Suppressor macrophage treated with lipopolysaccharide for 1 hour (primary cell): ENCODE measurements at regions not wholly inside any gene's neighbourhood (a gene's known extent, or its start where the extent isn't known, plus 50 kb on each side); places are given as distances from the start of the nearest gene placed in this dataset.

ENCODE experiments used
- DNase-seq, 3 donors: peaks; one replicate each; pipeline ENCODE4 v3.0.0-alpha.2; 2020 to 2022

DNA sequence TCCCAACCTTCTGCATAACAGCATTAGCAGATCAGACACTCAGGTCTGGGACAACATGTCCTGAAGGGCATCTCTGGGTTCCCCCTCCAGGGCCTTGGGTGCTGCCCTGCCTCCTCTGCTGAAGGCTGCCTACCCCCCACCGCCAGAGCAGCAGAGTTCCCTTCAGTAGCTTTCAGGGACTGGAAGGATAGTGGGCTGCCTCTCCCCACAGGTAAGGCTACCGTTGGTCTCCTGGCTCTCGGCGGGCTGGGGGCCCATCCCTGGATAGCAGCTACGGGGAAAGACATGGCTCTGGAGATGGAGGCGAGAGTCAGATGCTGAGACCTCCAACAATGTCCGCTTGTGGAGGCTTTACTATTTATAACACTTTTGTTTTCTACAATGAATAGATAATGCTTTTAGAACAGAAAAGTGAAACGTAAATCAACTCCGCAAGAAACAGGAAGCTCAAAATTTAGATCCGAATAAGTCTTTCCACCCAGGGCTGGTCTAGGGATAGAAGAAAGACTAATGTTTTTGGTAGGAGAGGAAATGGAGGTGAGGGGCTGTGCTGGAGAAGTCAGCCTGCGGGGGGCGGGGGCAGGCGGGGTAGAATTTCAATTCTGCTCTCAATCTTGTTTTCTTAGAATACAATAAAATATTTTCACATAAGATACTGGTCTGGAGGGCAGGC, 58.4 kb downstream of the ARL4C start:
- DNase-seq, result peak in 1 of 3 donors; percentile 24

DNA sequence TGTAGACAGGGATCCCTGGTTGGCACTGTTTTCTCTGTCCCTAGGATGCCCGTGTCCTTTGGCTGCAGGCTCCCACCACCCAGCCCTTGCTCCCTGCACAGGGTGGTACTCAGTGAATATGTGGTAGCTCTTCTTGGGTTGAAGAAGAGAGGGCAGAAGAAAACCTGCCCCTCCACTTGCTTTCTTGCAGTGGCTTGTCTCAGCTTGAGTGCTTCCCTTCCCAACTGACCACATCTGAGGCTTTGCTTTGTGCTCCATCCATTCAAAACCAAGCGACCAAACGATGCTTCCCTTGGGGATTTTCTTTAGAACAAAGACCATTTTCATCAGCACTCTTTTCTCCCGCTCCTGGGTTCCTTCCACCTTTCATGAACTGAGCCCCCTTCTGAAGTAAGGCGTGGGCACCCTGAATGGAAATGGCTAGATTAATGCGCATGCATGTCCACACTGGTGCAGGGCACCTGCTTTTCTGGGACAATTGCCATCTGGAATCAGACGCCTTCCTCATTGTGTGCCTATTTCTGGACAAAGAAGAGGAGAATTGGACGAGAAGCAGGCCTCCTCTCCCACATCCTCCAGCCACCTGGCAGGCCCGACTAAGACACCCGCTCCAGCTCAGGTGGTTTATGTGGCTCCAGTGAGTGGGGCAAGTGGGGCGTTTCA, 59.1 kb downstream of the ARL4C start:
- DNase-seq, result no peak

DNA sequence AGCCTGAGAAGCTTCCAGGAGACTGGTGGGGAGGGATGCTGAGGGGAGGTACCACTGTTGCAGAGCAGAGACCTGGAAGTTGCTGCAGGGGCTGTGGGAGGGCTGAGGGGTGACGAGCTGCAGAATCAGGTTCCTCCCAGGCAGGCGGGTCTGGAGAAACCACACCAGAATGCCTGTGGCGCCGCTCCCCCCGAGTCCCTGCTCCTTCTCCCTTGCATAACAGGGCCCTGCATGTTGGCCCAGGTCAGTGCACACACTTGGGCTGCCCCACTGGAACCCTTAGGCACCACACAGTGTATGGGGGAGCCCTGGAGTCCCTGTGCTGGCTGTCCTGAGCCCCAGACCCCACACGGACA, 60.4 kb downstream of the ARL4C start:
- no peak for DNase-seq

DNA sequence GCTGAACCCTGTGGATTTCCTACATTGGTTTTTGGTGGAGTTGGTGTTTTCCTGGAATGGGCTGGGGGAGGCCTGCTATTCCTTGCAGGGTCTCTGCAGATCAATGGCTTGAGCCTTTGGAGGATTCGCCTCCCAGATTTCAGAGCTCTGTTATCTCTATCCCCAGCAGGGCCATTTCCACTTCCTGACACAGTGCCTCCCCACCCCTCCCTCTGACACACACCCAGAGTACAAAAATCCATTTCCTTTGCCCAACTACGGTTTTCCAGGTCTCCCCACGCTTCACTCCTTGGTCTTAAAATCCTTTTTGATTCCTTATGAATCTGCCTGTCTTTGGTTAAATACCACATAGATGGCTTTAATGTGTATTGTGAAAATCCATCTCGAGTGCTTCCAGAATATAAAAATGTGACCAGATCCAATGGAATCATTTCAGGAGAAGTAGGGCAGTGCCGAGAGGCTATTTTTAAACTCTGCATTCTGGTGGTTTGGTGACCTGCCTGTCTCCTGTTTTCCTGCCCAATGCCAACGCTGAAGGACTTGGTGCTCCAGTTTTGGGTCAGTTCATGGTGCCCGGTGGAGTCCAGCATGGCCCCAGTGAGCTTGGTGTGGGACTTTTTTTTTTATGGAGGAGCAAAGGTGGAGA, 60.9 kb downstream of the ARL4C start:
- no peak for DNase-seq

DNA sequence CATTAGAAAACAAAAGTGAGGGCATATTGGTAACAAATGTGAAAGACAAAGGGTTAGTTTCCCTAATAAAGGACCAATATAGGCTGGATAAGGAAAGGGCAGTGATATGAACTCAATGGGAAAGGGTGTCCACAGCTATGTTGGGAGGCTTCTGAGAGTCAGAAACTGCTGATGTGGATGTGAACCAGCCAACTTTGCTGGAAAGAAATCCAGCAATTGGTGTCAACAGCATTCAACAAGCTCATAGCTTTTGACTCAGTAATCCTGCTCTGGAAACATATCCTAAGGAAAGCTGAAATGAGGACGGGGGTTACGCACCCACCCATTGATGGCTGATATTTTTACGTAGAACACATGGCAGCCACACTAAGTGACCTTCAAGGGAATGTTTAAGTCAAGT, 63.7 kb downstream of the ARL4C start:
- no peak for DNase-seq

DNA sequence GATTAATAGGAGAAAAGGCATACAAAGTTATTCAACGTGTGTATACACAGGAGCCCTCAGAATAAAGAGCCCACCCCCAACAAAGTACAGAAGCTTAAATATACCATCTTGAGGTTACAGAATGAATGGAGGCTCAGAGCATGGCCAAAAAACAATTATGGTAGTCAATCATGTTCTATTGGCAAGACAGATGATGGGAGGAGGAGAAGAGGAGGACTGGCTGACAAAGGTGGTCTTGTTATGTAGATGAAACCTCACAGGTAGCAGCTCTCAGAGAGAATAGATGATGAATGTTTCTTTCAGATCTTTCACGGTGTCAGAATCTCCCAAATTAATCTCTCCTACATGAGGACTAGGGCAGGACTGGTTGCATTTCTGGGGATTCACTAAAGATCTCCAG, 66.0 kb downstream of the ARL4C start:
- DNase-seq, result no peak

DNA sequence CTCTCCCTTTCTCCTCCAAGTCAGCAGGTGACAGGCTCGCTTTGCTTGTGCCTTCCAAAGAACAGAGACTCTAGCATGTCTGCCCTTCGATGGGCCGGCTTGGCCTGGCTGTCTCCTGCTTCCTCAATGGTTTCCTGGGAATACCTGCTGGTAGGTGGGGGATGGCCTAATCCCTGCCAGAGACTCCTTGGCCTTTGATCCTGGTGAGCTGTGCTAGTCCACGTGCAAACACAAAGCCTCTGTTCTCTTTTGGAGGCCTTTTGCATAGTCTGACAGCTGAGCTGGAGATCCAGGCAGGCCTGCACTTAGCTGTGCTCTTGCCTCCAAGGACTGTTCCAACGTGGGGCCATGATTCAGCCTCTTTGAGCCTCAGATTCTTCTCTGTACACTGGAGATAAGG, 67.6 kb downstream of the ARL4C start:
- DNase-seq, result no peak

DNA sequence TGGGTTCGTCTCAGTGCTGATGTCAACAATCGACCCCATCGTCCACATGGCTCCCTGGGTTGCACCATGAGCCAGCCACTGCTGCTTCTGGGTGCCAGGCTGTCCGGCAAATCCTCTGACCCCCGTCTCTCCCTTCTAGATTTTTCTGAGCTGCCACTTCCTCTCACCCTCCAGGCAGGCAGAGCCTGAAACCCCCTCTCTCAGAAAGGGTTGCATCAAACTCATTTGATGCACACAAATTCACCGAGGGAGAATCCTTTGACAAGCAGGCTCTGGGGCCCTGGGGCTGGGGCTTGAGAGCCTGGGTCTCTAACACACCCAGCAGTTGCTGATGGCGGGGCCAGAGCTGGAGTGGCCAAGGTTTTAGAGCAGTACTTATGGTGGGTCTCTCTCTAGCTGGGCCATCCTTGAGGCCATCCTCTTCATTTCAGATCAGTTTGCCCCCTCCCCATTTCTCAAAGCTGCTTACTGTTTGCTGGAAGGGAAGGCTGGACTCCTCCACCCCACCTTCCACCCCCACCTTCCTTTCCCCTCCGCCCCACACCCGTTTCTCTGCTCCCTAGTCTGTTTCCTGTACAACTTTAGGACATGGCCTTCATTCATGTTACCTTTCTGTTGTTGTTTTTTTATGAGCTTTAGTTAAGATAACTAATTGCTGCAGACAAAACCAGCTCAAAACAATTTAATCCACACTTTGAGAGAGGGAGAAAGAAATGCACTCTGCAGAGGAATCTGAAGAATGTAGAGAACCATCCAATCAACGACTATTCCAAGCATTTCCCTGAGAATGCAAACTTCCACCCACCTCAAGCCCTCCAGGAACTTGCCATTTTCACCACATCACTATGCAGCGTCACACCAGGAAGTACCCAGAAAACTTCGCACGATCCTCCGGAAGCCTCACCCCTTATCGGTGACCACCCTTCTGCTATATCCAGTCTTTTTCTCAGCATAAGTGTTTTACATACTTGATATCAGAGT, 69.5 kb downstream of the ARL4C start:
- DNase-seq, result peak; percentile 33 to 54 (median 43)

DNA sequence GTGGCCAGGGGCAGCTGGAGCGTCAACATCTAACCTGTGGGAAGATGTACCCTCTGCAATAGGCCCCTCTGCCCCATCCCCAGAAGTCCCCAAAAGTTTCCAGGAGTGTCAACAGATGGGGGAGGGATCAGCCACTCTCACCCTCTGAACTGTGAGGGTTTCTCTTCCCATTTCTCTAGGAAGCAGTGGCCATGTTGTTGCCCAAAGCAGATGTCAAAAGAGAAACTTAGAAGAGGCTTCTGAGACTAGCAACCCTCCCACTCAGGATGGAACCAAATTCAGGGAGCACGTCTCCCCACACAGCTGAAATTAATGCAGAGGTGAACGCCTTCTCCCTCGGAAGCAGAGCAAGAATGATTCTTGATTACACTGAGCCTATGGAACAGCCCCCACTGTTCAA, 70.3 kb downstream of the ARL4C start:
- peak; percentile 72 to 85 (median 73) for DNase-seq

DNA sequence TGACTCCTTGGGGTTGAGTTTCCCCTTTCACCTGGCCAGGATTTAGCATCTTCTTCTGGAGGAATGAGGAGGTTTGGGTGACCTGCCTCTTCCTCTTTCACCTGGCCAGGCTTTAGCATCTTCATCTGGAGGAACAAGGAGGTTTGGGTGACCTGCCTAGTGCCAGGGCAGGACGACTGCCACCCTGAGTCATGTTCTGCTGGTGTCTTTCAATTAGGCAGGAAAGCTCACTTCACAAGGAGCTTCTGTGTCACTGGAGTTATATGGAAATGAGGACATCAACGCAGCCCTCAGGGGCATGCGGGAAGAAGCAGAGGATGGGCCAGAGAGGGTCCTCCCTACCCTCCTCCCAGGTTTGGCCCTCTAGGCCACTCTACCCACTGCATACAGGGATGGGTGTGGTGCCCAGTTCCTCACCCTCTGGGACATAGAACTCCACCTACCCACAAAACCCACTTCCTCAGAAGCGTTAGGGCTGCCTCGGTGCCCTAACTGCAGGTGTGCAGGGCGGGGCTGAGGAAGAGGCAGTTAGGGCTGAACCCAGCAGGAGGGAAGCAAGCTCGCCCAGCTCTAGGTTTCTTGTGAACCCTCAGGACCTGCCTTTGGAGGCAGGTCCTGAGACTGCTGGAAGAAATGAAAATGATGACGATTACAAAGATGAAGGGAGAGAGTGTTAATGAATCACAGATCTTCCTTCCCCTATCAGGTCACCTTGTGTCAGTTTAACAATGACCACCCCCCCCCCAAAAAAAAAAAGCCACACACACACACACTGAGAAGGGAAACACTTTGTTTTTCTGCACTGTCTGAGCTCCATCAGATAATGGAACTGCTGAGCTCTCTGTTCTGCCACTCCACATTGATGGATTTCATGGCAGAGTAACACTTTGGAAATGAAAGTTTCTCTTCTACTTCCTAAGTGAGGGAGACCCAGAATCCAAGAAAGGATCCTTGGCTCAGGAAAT, 71.0 kb downstream of the ARL4C start:
- DNase-seq, result peak; percentile 28 to 52 (median 36)

DNA sequence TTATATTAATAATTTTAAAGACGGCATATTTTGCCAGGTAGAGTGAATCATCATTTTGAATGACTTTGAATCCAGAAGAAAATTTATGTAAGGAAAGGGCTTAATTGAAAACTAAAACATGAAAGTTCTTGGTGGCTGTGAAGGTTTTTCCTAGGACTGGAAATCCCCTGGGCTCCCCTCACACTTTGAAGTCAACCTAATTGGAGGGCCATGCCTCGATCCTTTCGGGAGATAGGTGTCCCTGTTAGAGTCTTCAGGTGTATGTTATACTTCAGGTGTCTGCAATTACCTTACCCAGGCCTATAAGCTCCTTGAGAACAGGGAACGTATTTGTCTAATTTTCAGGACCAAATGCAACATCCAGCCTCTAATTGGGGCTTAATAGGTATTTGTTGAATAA, 73.0 kb downstream of the ARL4C start:
- no peak for DNase-seq

DNA sequence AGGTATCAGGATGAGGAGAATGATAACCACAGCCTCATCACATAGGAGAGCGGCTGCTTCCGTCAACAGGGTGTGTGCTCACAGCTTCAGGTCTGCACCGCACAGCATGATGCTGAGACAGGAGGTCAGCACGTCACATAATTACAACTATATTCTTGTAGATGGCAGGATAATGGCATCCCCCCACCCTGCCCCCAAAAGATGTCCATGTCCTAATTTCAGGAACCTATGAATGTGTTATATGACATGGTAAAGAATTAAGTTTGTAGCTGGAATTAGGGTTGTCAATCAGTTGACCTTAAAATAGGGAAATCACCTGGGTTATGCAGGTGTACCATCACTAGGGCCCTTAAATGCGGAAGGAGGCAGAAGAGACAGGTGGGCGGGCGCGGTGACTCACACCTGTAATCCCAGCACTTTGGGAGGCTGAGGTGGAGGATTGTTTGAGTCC, 73.9 kb downstream of the ARL4C start:
- DNase-seq, result no peak

DNA sequence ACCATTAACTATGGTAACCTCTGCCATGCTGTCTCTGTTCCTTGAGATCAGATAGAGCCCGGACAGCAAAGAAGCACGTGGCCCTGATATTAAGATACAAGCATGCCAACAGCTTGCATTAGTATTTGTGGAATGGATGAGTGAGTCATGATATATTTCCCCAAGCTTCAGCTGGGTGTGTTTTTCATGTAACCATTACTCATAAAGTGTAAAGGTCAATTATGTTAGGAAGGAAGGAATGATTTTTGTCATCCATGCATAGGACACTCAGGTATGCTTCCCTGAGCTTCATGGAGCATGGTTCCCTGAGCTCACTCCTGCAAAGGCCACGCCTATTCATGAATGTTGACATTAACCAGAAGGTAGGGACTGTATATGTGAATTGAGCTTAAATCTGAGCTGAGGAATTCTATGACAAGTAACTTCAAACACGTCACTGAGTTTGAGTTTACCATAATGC, 74.6 kb downstream of the ARL4C start:
- DNase-seq, result peak; percentile 71 to 88 (median 88)

DNA sequence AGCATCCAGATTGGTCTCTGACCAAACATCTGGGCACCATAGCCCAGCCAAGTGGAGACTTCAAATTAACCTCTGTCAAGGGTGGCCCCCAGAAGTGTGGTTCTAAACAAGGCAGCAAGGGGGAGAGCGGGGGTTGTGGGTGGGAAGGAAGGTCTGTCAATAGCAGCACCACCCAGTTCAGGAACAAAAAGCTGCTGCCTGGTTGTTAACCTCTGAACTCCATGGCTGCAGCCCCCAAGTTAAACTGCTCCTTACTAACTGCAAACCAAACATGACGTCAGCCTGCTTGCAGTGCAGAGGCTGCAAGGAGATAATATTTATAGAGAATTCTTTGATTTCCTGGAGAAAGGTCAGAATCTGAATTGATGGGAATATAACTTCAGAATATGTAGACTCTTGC, 76.5 kb downstream of the ARL4C start:
- no peak for DNase-seq

DNA sequence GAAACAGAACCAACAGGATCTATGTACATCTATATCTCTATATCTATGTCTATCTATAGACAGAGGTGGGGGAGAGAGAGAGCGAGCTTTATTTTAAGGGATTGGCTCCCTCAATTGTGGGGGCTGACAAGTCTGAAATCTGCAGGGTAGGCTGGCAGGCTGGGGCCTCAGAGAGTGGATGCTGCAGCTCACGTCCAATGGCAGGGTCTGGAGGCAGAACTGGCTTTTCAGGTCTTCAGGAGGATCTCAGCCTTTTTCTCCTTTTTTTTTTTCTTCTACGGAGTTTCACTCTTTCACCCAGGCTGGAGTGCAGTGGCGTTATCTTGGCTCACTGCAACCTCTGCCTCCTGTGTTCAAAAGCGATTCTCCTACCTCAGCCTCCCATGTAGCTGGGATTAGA, 77.2 kb downstream of the ARL4C start:
- no peak for DNase-seq

DNA sequence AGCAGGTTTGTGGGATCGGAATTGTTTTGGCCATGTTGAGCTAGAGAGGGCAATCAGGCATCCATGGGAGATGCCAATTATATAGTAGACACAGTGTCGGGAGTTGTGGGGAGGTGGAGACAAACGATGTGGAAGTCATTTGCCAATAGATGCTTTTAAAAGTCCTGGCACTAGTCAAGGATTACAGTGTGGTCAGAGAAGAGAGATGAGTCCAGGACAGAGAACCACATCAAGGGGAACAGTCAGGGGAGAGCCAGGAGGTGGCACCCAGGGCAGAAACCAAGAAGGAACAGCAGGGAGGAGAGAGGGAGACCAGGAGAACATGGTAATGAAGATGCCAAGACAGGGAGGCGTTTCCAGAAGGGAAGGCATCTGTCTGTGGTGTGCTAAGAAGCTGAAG, 81.2 kb downstream of the ARL4C start:
- no peak for DNase-seq

DNA sequence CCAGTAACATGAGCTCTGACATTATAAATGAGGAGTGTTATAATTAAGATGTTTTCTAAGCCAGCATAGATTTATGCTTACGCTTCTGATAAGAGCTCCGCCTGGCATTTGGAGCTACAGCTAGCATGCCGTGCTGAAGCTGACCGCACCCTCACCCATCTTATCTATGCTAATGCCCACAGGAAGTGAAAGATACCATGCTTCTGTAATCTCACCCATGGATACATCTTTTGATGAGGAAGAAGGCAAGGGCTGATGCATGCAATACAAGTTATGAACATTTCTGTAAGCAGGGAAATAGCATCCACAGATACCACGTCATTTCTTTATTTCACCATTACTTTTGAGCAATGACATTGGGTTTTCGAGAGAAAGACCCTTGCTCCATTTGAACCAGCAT, 82.3 kb downstream of the ARL4C start:
- peak in 2 of 3 donors; percentile 24 to 32 for DNase-seq

DNA sequence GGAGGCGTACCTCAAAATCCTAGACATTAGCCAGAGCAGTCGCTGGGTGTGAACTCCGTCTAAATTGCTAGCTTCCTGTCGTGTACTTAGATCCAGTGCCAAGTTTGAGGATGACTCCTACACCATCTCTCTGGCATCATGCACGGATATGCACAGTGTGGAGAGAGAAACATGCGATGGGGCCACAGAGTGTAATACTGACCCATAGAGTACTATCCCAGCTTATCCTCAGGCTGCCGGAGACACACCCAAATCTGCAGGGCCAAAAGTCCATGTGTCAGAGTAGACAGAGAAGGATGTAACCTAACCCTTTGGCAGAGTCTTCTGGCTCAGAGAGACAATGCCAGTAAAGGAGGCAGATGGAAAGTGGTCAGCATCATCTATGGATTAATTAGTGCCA, 84.2 kb downstream of the ARL4C start:
- no peak for DNase-seq

DNA sequence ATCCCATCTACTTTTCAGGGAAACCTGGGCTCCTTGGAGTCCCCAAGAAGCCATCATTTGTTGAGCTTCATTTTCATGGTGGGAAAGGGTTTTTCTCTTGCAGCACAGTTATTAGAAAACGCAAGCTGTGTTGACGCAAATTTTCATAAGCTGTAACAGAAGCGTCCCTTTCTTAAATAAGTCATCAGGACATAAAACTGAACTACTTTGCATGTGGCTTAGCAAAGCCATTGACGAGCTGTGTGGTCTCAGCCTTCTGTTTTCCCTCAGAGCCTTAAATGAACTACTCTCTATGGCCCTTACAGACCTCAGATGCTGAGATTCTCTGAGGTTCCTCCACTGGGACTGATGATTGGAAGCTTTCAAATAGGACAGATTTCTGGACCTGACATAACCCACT, 85.1 kb downstream of the ARL4C start:
- no peak for DNase-seq

DNA sequence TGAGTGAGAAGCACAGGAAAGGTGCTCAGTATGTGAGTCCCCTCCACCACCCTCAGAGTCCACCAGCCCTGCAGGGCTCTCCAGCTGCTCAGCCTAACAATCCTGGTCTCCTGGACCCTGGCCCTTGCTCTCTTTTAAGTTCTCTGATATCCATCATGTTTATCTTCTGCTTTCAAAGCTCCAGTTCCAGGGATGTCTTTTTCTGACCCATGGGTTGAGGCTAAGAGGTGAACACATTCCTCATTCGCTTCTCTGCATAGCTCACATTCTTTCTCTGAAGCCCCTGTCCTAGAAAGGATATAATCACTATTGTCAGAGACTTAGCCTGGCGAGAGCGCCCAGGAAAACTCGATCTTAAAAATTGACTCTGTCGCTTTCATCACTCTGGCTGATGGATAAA, 86.4 kb downstream of the ARL4C start:
- no peak for DNase-seq

DNA sequence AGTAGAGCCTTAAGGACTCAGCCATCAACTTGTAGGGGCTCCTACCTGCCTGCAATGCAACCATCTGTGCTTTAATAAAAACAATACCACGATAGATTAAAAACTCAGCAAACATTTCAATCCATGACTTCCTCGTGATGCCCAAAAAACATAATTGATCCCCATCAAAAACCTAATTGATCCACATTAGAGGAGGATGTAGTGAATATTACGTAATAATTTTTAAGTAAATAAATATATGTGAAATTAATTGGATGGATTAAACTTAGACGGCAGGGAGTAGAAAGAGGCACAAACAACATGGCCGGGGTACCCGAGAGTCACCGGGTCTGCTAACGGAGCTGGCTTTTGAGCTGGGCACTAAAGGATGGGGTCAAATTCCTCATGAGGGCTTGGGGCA, 87.3 kb downstream of the ARL4C start:
- DNase-seq, result no peak

DNA sequence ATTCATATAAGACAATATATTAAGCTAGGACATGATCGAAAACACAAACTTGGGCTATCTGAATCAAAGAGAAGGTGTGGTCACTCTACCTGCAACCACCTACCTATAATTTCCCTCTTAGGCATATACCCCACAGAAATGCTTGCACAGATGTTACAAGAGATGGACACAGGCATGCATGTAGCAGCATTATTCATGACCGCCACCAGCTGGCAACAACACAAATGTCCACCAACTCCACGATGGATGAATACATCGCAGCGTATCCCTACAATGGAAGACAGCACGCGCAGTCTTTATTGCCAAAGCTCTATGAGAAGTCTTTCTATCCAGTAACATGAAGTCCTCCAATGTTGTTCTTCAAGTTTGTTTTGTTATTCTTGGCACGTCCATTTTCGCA, 90.8 kb downstream of the ARL4C start:
- no peak for DNase-seq
